OCI-LY3 (cell line): ENCODE measurements at regions not wholly inside any gene's neighbourhood (a gene's known extent, or its start where the extent isn't known, plus 50 kb on each side); places are given as distances from the start of the nearest gene placed in this dataset.

Experiments used
- EZH2phosphoT487 ChIP-seq: fragments of 200-600 bp; shearing (Covaris generic); IDR thresholded peaks from 2 replicates; pipeline ENCODE4 v1.6.1; 2018; ENCODE audit warnings: antibody characterized with exemption, mixed run types, low read depth
- TF ChIP-seq, protein P1 (sequence below): fragments of 200-600, 300-600 bp; sonication (generic); IDR thresholded peaks from 2 replicates; pipeline ENCODE4 v1.5.1; 2014; ENCODE audit warnings: antibody characterized with exemption, low read length, low read depth

- TF ChIP-seq, protein P1, sequence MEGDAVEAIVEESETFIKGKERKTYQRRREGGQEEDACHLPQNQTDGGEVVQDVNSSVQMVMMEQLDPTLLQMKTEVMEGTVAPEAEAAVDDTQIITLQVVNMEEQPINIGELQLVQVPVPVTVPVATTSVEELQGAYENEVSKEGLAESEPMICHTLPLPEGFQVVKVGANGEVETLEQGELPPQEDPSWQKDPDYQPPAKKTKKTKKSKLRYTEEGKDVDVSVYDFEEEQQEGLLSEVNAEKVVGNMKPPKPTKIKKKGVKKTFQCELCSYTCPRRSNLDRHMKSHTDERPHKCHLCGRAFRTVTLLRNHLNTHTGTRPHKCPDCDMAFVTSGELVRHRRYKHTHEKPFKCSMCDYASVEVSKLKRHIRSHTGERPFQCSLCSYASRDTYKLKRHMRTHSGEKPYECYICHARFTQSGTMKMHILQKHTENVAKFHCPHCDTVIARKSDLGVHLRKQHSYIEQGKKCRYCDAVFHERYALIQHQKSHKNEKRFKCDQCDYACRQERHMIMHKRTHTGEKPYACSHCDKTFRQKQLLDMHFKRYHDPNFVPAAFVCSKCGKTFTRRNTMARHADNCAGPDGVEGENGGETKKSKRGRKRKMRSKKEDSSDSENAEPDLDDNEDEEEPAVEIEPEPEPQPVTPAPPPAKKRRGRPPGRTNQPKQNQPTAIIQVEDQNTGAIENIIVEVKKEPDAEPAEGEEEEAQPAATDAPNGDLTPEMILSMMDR, result no peak
- TF ChIP-seq EZH2phosphoT487, result no peak
These were observed 158.1 kb downstream of the ADRA2A start for GRCh38 chr10:111234914-111235302.
